ENCODE measurements at regions not wholly inside any gene's neighbourhood (a gene's known extent, or its start where the extent isn't known, plus 50 kb on each side); places are given as distances from the start of the nearest gene placed in this dataset.

DNA sequence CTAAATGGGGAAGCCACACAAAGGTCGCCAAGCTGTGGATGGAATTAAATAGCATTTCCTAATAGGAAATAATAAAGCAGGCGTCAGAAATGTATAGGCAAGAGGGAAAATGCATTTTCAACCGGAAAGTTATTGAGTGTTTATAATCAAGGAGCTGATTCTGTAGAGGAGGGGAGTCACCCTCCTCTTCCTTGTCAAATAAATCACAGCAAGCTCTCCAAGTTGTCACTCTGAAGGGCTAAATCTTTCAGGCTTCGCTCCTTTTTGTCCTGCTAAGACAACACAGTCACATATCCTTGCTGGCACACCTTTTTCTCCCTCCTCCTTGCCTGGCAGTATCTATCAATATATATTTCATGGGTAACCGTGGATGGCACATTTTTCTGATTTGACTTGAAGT lies 338.4 kb downstream of the SATB1 start:
- Histone ChIP-seq H3K9ac (ENCODE audit: extremely low read depth, insufficient read length, low read length) (no peak overlapping the region), H2BK12ac (ENCODE audit: insufficient read length, low read depth, low read length) (no peak overlapping the region), H3K79me2 (ENCODE audit: insufficient read depth, low read length) (no peaks in the 10 kb centered on the region), H4K91ac (ENCODE audit: insufficient read length, low read depth, low read length) (no peak overlapping the region), H3K9me3 (ENCODE audit: control insufficient read depth, low read depth, low read length) (no peaks in the 10 kb centered on the region), H4K20me1 (ENCODE audit: control insufficient read depth, insufficient read depth, insufficient read length) (no peaks in the 10 kb centered on the region), H2BK15ac (ENCODE audit: low read depth, low read length) (no peak overlapping the region), H3K4ac (ENCODE audit: low read depth, low read length) (no peak overlapping the region), H4K8ac (replicated peaks; ENCODE audit: insufficient read length, low read depth, low read length) (no peak overlapping the region), H3K23ac (ENCODE audit: insufficient read length, low read depth, low read length) (no peak overlapping the region), H3K23me2 (ENCODE audit: insufficient read length, low read depth, low read length, poor library complexity, severe bottlenecking) (no peaks in the 10 kb centered on the region), H3T11ph (ENCODE audit: low read length) (no peak overlapping the region), H2AFZ (ENCODE audit: low read length) (no peak overlapping the region), H3K14ac (ENCODE audit: insufficient read depth, low read length) (no peak overlapping the region), H2BK5ac (ENCODE audit: insufficient read length, low read length) (no peak overlapping the region), H3K79me1 (ENCODE audit: insufficient read depth, low read depth, low read length, poor library complexity, severe bottlenecking) (no peaks in the 10 kb centered on the region), H2AK5ac (ENCODE audit: insufficient read length, low read length) (no peak overlapping the region), H3K4me2 (ENCODE audit: insufficient read depth, insufficient read length, low read length) (no peak overlapping the region), H3K27ac (ENCODE audit: insufficient read length, low read depth, low read length) (no peak overlapping the region), H3K56ac (ENCODE audit: insufficient read length, low read depth, low read length) (no peak overlapping the region), H2BK20ac (ENCODE audit: low read depth, low read length, poor library complexity, severe bottlenecking) (no peak overlapping the region), H3K4me1 (ENCODE audit: insufficient read depth, low read length) (no peaks in the 10 kb centered on the region; the same call in 1 of the 2 replicates), H2BK120ac (ENCODE audit: low read depth, low read length, poor library complexity, severe bottlenecking) (no peak overlapping the region), H3K27me3 (ENCODE audit: insufficient read depth, low read length) (no peaks in the 10 kb centered on the region), H3K18ac (ENCODE audit: insufficient read length, low read depth, low read length) (no peak overlapping the region), H4K5ac (ENCODE audit: insufficient read length, low read depth, low read length) (no peak overlapping the region)
- WGBS (ENCODE audit: extremely low coverage, insufficient read length, low lambda C conversion rate), result no CpG with 5 or more reads among the region's 5 CpGs
- Mint-ChIP-seq H3K4me1 (peaks cover 6 to 7% of the 10 kb centered on the region in 2 experiments), H3K9me3 (no peaks in the 10 kb centered on the region), H3K27ac (no peak overlapping the region), H3K36me3 (ENCODE audit: insufficient read depth in 1 of 3, low read depth in 3 of 3) (peaks cover 0 to 6% (median 0%) of the 10 kb centered on the region in 3 experiments; a peak in 2 of 7 replicates), H3K4me3 (no peak overlapping the region), H3K27me3 (ENCODE audit: low read depth) (no peaks in the 10 kb centered on the region)
- no peak for DNase-seq
- TF ChIP-seq, protein P1, sequence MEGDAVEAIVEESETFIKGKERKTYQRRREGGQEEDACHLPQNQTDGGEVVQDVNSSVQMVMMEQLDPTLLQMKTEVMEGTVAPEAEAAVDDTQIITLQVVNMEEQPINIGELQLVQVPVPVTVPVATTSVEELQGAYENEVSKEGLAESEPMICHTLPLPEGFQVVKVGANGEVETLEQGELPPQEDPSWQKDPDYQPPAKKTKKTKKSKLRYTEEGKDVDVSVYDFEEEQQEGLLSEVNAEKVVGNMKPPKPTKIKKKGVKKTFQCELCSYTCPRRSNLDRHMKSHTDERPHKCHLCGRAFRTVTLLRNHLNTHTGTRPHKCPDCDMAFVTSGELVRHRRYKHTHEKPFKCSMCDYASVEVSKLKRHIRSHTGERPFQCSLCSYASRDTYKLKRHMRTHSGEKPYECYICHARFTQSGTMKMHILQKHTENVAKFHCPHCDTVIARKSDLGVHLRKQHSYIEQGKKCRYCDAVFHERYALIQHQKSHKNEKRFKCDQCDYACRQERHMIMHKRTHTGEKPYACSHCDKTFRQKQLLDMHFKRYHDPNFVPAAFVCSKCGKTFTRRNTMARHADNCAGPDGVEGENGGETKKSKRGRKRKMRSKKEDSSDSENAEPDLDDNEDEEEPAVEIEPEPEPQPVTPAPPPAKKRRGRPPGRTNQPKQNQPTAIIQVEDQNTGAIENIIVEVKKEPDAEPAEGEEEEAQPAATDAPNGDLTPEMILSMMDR (conservative IDR thresholded peaks at IDR 0.05), result no peak
